ENCODE measurements at regions not wholly inside any gene's neighbourhood (a gene's known extent, or its start where the extent isn't known, plus 50 kb on each side); places are given as distances from the start of the nearest gene placed in this dataset.

GRCh38 chrX:13483773-13484172, 85.6 kb upstream of the EGFL6 start (continued):
- TF ChIP-seq JUNB (IDR thresholded peaks at IDR 0.05), result no peak
- no peak for TF ChIP-seq HCFC1 (IDR thresholded peaks at IDR 0.05; ENCODE audit: low read length)
- TF ChIP-seq RUNX3 (IDR thresholded peaks at IDR 0.05; ENCODE audit: low read length), result no peak

GRCh38 chrX:13482746-13483541, 86.5 kb upstream of the EGFL6 start:
- WGBS (ENCODE audit: insufficient coverage, insufficient replicate concordance, low lambda C conversion rate, missing lambda C conversion rate), result 73% methylated on average over 8 of the region's 9 CpGs
- no peaks in the 10 kb centered on the region; the same call in 2 of the 3 replicates for H3K9me3 ChIP-seq (replicated peaks; ENCODE audit: control insufficient read depth, insufficient read depth, low read length)
- DNase-seq (ENCODE audit: low read depth, low spot score), result no peak
- no TSS peak for BruUV-seq (replicated peaks)
- no peak for FAIRE-seq
- H3K27ac ChIP-seq (ENCODE audit: control insufficient read depth, insufficient read depth), result no peak overlapping the region
- no peaks in the 10 kb centered on the region for H3K79me2 ChIP-seq (ENCODE audit: control insufficient read depth, insufficient read depth, low read length)
- POLR2A ChIA-PET, result no interaction called here
- CTCF ChIA-PET, result interaction anchor here (1.2 to 2.9 kb wide), 3 partner anchors 10 to 669 kb away, joined by 3 to 14 read pairs (median 5); no protein-coding TSS in a partner anchor
- in situ Hi-C loops (cut with MboI), result loop anchor here (10.0 kb wide), 2 partner anchors 228 to 668 kb away; no protein-coding TSS in a partner anchor
- no peak overlapping the region for H3K9ac ChIP-seq (ENCODE audit: control insufficient read depth, insufficient read depth, low read length)
- peaks cover 14% of the 10 kb centered on the region for H3K4me1 ChIP-seq (ENCODE audit: control insufficient read depth, insufficient read depth, low read length)
- ATAC-seq, result no peak
- H2AFZ ChIP-seq (ENCODE audit: control insufficient read depth, low read depth, low read length), result no peak overlapping the region
- no peaks in the 10 kb centered on the region for H3K36me3 ChIP-seq (ENCODE audit: control insufficient read depth in 2 of 2, insufficient read depth in 2 of 2, low read length in 1 of 2)
- H3K27me3 ChIP-seq (replicated peaks in 1 of 2; ENCODE audit: control insufficient read depth in 2 of 2, insufficient read depth in 2 of 2, low read length in 1 of 2), result no peaks in the 10 kb centered on the region
- no peak overlapping the region for H3K4me3 ChIP-seq
- intact Hi-C loops (cut with micrococcal nuclease; ENCODE audit: unreplicated experiment), result no loop called here
- SMC1A ChIA-PET (ENCODE audit: uncharacterized antibody, unreplicated experiment), result interaction anchor here (0.8 to 4.5 kb wide), 4 partner anchors 8 to 536 kb away, joined by 3 to 22 read pairs (median 5); no protein-coding TSS in a partner anchor
- no peak for TF ChIP-seq TCF7 (IDR thresholded peaks at IDR 0.05; ENCODE audit: borderline replicate concordance)
- TF ChIP-seq, protein P1, sequence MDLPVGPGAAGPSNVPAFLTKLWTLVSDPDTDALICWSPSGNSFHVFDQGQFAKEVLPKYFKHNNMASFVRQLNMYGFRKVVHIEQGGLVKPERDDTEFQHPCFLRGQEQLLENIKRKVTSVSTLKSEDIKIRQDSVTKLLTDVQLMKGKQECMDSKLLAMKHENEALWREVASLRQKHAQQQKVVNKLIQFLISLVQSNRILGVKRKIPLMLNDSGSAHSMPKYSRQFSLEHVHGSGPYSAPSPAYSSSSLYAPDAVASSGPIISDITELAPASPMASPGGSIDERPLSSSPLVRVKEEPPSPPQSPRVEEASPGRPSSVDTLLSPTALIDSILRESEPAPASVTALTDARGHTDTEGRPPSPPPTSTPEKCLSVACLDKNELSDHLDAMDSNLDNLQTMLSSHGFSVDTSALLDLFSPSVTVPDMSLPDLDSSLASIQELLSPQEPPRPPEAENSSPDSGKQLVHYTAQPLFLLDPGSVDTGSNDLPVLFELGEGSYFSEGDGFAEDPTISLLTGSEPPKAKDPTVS (IDR thresholded peaks at IDR 0.05; ENCODE audit: low read depth, low read length), result no peak
- TF ChIP-seq NR2C2 (IDR thresholded peaks at IDR 0.05; ENCODE audit: borderline replicate concordance, control insufficient read depth, insufficient read length, low read depth), result no peak
- TF ChIP-seq CUX1 (IDR thresholded peaks at IDR 0.05; ENCODE audit: insufficient replicate concordance, low read depth, low read length), result no peak
- no peak for TF ChIP-seq ZNF217 (IDR thresholded peaks at IDR 0.05)
- no peak for TF ChIP-seq BHLHE40 (IDR thresholded peaks at IDR 0.05; ENCODE audit: borderline replicate concordance in 1 of 2, low read depth in 2 of 2, low read length in 1 of 2)
- RAD21 ChIA-PET (ENCODE audit: unreplicated experiment), result interaction anchor here (0.5 to 2.8 kb wide), 5 partner anchors 507 to 668 kb away, joined by 3 to 16 read pairs (median 4); no protein-coding TSS in a partner anchor
- H3K4me2 ChIP-seq (ENCODE audit: control insufficient read depth, insufficient read depth), result no peak overlapping the region
- no peaks in the 10 kb centered on the region for H4K20me1 ChIP-seq (ENCODE audit: control insufficient read depth, insufficient read depth)
